GM23338 (cell line): ENCODE measurements at regions not wholly inside any gene's neighbourhood (a gene's known extent, or its start where the extent isn't known, plus 50 kb on each side); places are given as distances from the start of the nearest gene placed in this dataset.
A peak's percentile ranks its signal among the peaks of the same experiment; 100 is the strongest.
"Not testable (repeated sequence)": the region's sequence is repeated elsewhere in the genome, so short reads cannot be mapped to it uniquely, and the experiment has no call there.

Experiments
- ATAC-seq: fragments of 200-7000 bp; cut with Tn5 transposase; 3 replicates; pipeline ENCODE4 v1.9.1; 2020
- DNase-seq: peaks from one replicate; pipeline ENCODE4 v3.0.0-alpha.2; 2015; ENCODE audit warnings: low spot score
- H2AFZ ChIP-seq: fragments of 200-600 bp; sonication (generic); 2 replicates; pipeline ENCODE4 v1.8.0; 2016; ENCODE audit warnings: antibody characterized with exemption, mild to moderate bottlenecking, moderate library complexity
- H3F3A ChIP-seq: fragments of 200-600 bp; sonication (generic); replicated peaks from 2 replicates; pipeline ENCODE4 v1.8.0; 2017; ENCODE audit warnings: antibody characterized with exemption, mixed run types, low read depth
- H3K27ac ChIP-seq: fragments of 200-600 bp; sonication (generic); 2 replicates; pipeline ENCODE4 v1.6.1; 2016; ENCODE audit warnings: low read depth
- H3K27me3 ChIP-seq: fragments of 200-600 bp; sonication (generic); 2 replicates; pipeline ENCODE4 v1.8.0; 2016; ENCODE audit warnings: mild to moderate bottlenecking, mixed run types, moderate library complexity; ENCODE audit not compliant: insufficient read depth
- H3K36me3 ChIP-seq: fragments of 200-600 bp; sonication (generic); 2 replicates; pipeline ENCODE4 v1.8.0; 2016; ENCODE audit warnings: mild to moderate bottlenecking; ENCODE audit not compliant: insufficient read depth
- H3K4me1 ChIP-seq: fragments of 200-600 bp; sonication (generic); 2 replicates; pipeline ENCODE4 v1.8.0; 2016; ENCODE audit warnings: mild to moderate bottlenecking, moderate library complexity; ENCODE audit not compliant: insufficient read depth
- H3K4me2 ChIP-seq: fragments of 200-600 bp; sonication (generic); 2 replicates; pipeline ENCODE4 v1.7.1; 2017; ENCODE audit warnings: mixed run types
- H3K4me3 ChIP-seq: fragments of 200-600 bp; sonication (generic); 2 replicates; pipeline ENCODE4 v1.6.1; 2016; ENCODE audit warnings: mixed run types
- H3K79me2 ChIP-seq: fragments of 200-600 bp; sonication (generic); replicated peaks from 2 replicates; pipeline ENCODE4 v1.8.0; 2017; ENCODE audit warnings: mild to moderate bottlenecking; ENCODE audit not compliant: insufficient read depth
- H3K9me2 ChIP-seq: fragments of 200-600 bp; sonication (generic); 2 replicates; pipeline ENCODE4 v1.8.0; 2017; ENCODE audit not compliant: insufficient read depth
- H4K20me1 ChIP-seq: fragments of 200-600 bp; sonication (generic); replicated peaks from 2 replicates; pipeline ENCODE4 v1.8.0; 2017; ENCODE audit warnings: mild to moderate bottlenecking; ENCODE audit not compliant: insufficient read depth
- H3K27ac Mint-ChIP-seq: 2 replicates; pipeline ENCODE4 v1.8.0; 2020; ENCODE audit warnings: inconsistent platforms, mild to moderate bottlenecking, moderate library complexity, mixed read lengths
- H3K27me3 Mint-ChIP-seq: 3 replicates; pipeline ENCODE4 v1.8.0; 2022; ENCODE audit warnings: low read depth, mild to moderate bottlenecking, moderate library complexity, mixed read lengths, inconsistent platforms; ENCODE audit not compliant: insufficient read depth, poor library complexity
- H3K36me3 Mint-ChIP-seq: 3 replicates; pipeline ENCODE4 v1.8.0; 2021; ENCODE audit warnings: low read depth, mild to moderate bottlenecking, inconsistent platforms, moderate library complexity, mixed read lengths
- H3K4me1 Mint-ChIP-seq: 3 replicates; pipeline ENCODE4 v1.8.0; 2020; ENCODE audit warnings: mild to moderate bottlenecking, inconsistent platforms, mixed read lengths
- H3K4me3 Mint-ChIP-seq: 3 replicates; pipeline ENCODE4 v1.8.0; 2021; ENCODE audit warnings: moderate library complexity, mild to moderate bottlenecking, inconsistent platforms, mixed read lengths
- H3K9me3 Mint-ChIP-seq: 3 replicates; pipeline ENCODE4 v1.8.0; 2020; ENCODE audit warnings: moderate library complexity, mild to moderate bottlenecking, inconsistent platforms, mixed read lengths
- CREB1 ChIP-seq: fragments of 250-450 bp; sonication (Bioruptor Pico); IDR thresholded peaks from 2 replicates; pipeline ENCODE4 v1.5.0; 2020; ENCODE audit warnings: low read depth, mild to moderate bottlenecking, moderate library complexity
- EZH2phosphoT487 ChIP-seq: fragments of 200-600 bp; sonication (generic); IDR thresholded peaks from one replicate; pipeline ENCODE4 v1.8.1; 2018; ENCODE audit warnings: antibody characterized with exemption; ENCODE audit not compliant: unreplicated experiment
- POLR2AphosphoS5 ChIP-seq: IDR thresholded peaks from 2 replicates; pipeline ENCODE4 v1.6.1; 2016; ENCODE audit warnings: antibody characterized with exemption, low read depth
- ZNF114 ChIP-seq: fragments of 250-450 bp; sonication (Bioruptor Pico); IDR thresholded peaks from 2 replicates; pipeline ENCODE4 v1.5.0; 2020; ENCODE audit warnings: mild to moderate bottlenecking, moderate library complexity
- ZNF331 ChIP-seq: fragments of 250-450 bp; sonication (Bioruptor Pico); IDR thresholded peaks from 2 replicates; pipeline ENCODE4 v1.5.0; 2020; ENCODE audit warnings: low read depth, mild to moderate bottlenecking, moderate library complexity
- TF ChIP-seq, protein P1 (sequence below), 2 experiments: fragments of 200-600 bp in 1 of 2; sonication (generic) in 1 of 2; conservative IDR thresholded peaks; 2 replicates each; pipeline versions ENCODE4 v1.5.1 to v1.6.1; 2016 to 2017; ENCODE audit warnings: antibody characterized with exemption in 2 of 2, low read depth in 2 of 2, mild to moderate bottlenecking in 2 of 2, moderate library complexity in 1 of 2

DNA sequence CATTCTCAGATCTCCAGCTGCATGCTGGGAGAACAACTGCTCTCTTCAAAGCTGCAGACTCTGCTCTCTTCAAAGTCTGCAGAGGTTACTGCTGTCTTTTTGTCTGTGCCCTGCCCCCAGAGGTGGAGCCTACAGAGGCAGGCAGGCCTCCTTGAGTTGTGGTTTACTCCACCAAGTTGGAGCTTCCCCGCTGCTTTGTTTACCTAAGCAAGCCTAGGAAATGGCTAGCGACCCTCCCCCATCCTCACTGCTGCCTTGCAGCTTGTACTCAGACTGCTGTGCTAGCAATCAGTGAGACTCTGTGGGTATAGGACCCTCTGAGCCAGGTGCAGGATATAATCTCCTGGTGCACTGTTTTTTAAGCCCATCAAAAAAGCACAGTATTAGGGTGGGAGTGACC is 591.7 kb downstream of the ALG10 start:
- not testable (repeated sequence) for H3K4me3 Mint-ChIP-seq

DNA sequence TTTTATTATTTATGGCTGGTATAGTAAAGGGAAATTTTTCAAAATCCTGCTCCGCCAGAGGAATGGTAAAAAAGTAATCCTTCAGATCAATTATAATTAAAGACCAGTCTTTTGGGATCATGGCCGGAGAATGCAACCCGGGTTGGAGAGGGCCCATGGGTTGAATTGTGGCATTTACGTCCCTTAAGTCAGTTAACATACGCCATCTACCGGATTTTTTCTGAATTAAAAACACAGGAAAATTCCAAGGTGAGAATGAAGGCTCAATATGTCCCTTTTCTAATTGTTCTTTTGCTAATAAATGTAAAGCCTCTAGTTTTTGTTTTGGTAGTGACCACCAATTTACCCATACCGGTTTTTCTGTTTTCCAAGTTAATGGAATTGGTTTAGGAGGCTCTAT is 602.8 kb downstream of the ALG10 start:
- peaks cover 40% of the 10 kb centered on the region for H3K36me3 Mint-ChIP-seq
- no peaks in the 10 kb centered on the region for H4K20me1 ChIP-seq
- H3K79me2 ChIP-seq = no peaks in the 10 kb centered on the region
- no peak overlapping the region for H2AFZ ChIP-seq
- H3F3A ChIP-seq = no peaks in the 10 kb centered on the region
- no peak overlapping the region for H3K4me3 ChIP-seq
- H3K4me3 Mint-ChIP-seq = no peak overlapping the region
- H3K9me3 Mint-ChIP-seq = peaks cover 94% of the 10 kb centered on the region
- no peak overlapping the region for H3K4me2 ChIP-seq
- no peaks in the 10 kb centered on the region for H3K4me1 Mint-ChIP-seq
- no peak overlapping the region for H3K27ac Mint-ChIP-seq
- H3K36me3 ChIP-seq = no peaks in the 10 kb centered on the region
- H3K9me2 ChIP-seq = no peaks in the 10 kb centered on the region
- no peak overlapping the region for H3K27ac ChIP-seq
- no peaks in the 10 kb centered on the region for H3K27me3 Mint-ChIP-seq
- H3K27me3 ChIP-seq = no peaks in the 10 kb centered on the region
- no peak for ATAC-seq
- TF ChIP-seq CREB1 (CRISPR knock-in tag) (no peak), POLR2AphosphoS5 (no peak), ZNF114 (CRISPR knock-in tag) (no peak)
- TF ChIP-seq, protein P1, sequence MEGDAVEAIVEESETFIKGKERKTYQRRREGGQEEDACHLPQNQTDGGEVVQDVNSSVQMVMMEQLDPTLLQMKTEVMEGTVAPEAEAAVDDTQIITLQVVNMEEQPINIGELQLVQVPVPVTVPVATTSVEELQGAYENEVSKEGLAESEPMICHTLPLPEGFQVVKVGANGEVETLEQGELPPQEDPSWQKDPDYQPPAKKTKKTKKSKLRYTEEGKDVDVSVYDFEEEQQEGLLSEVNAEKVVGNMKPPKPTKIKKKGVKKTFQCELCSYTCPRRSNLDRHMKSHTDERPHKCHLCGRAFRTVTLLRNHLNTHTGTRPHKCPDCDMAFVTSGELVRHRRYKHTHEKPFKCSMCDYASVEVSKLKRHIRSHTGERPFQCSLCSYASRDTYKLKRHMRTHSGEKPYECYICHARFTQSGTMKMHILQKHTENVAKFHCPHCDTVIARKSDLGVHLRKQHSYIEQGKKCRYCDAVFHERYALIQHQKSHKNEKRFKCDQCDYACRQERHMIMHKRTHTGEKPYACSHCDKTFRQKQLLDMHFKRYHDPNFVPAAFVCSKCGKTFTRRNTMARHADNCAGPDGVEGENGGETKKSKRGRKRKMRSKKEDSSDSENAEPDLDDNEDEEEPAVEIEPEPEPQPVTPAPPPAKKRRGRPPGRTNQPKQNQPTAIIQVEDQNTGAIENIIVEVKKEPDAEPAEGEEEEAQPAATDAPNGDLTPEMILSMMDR (conservative IDR thresholded peaks at IDR 0.05; ENCODE audit: low read depth in 2 of 2) = peak; percentile 27 to 50
- DNase-seq = peak; percentile 43
- no peaks in the 10 kb centered on the region for H3K4me1 ChIP-seq

More for the DNA sequence above, 591.7 kb downstream of the ALG10 start:
- not testable (repeated sequence) for H3F3A ChIP-seq, H3K27ac Mint-ChIP-seq, H3K27ac ChIP-seq, H4K20me1 ChIP-seq, H3K9me2 ChIP-seq, H3K27me3 Mint-ChIP-seq, H3K4me1 ChIP-seq, H3K79me2 ChIP-seq, H3K4me1 Mint-ChIP-seq, H3K4me3 ChIP-seq, H3K27me3 ChIP-seq, H3K36me3 ChIP-seq, H2AFZ ChIP-seq, DNase-seq, ATAC-seq, H3K4me2 ChIP-seq
- peaks cover 100% of the 10 kb centered on the region for H3K9me3 Mint-ChIP-seq
- peaks cover 32% of the 10 kb centered on the region for H3K36me3 Mint-ChIP-seq

DNA sequence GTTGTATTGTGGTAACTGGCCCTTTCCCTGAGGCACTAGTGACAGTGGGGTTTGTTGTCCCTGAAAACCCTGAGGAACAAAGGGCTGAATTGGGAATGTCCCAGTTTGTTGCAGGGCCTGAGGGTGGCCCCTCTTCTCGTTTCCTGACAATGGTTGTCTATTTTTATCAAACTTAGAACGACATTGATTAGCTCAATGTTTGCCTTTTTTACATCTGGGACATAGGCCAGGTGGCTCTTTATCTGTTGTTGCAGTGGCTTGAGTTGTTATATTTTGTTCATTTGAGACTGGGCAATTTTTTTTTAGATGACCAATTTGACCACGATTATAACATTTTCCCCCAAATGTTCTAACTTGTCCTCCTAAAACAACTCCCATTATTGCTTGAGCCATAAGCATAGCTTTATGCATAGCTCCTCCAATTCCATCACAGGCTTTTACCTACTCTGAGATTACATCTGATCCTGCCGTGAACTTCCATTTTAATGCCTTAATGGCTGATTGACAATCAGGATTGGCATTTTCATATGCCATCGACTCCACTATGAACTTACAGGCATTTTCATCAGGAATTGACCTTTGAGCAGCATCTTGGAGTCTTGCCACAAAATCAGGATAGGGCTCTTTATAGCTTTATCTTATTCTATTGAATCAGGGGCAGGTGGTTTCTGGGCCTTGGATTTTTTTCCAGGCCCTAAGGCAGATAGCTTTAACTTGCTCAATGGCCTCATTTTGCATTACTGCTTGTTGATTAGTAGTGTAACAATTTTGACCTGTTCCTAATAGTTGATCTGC is 604.3 kb downstream of the ALG10 start:
- ATAC-seq (no peak), DNase-seq (no peak)
- Mint-ChIP-seq H3K4me1 (no peaks in the 10 kb centered on the region), H3K36me3 (peaks cover 34% of the 10 kb centered on the region), H3K27ac (no peak overlapping the region), H3K27me3 (no peaks in the 10 kb centered on the region), H3K9me3 (peaks cover 89% of the 10 kb centered on the region), H3K4me3 (no peak overlapping the region)
- Histone ChIP-seq H3K4me2 (no peak overlapping the region), H3K4me1 (no peaks in the 10 kb centered on the region), H3K27ac (no peak overlapping the region), H3K9me2 (no peaks in the 10 kb centered on the region), H3K4me3 (no peak overlapping the region), H3K79me2 (no peaks in the 10 kb centered on the region), H4K20me1 (no peaks in the 10 kb centered on the region), H3K27me3 (no peaks in the 10 kb centered on the region), H2AFZ (no peak overlapping the region), H3F3A (no peaks in the 10 kb centered on the region), H3K36me3 (no peaks in the 10 kb centered on the region)
- TF ChIP-seq ZNF331 (CRISPR knock-in tag) (no peak), EZH2phosphoT487 (no peak)
- TF ChIP-seq, protein P1 (conservative IDR thresholded peaks at IDR 0.05; ENCODE audit: low read depth in 2 of 2) = no peak
